Suprapubic skin (tissue), 3 donors: ENCODE measurements at regions not wholly inside any gene's neighbourhood (a gene's known extent, or its start where the extent isn't known, plus 50 kb on each side); places are given as distances from the start of the nearest gene placed in this dataset.

ENCODE experiments used
- CTCF ChIP-seq, 2 donors: fragments of 200-600 bp in 1 of 2; fragments of 450-650 bp in 1 of 2; sonication (generic) in 1 of 2; IDR thresholded peaks; one replicate each; pipeline ENCODE4 v1.5.1; 2016 to 2019; ENCODE audit warnings: antibody characterized with exemption in 2 of 2, mild to moderate bottlenecking in 1 of 2, moderate library complexity in 1 of 2
- EP300 ChIP-seq: sonication (generic); formaldehyde crosslinking; IDR thresholded peaks from one replicate; pipeline ENCODE4 v1.6.1; 2017; ENCODE audit warnings: antibody characterized with exemption
- POLR2A ChIP-seq, 2 donors: fragments of 450-650 bp; IDR thresholded peaks; one replicate each; pipeline ENCODE4 v1.6.1; 2017; ENCODE audit warnings: antibody characterized with exemption in 2 of 2, mild to moderate bottlenecking in 2 of 2, moderate library complexity in 2 of 2

DNA sequence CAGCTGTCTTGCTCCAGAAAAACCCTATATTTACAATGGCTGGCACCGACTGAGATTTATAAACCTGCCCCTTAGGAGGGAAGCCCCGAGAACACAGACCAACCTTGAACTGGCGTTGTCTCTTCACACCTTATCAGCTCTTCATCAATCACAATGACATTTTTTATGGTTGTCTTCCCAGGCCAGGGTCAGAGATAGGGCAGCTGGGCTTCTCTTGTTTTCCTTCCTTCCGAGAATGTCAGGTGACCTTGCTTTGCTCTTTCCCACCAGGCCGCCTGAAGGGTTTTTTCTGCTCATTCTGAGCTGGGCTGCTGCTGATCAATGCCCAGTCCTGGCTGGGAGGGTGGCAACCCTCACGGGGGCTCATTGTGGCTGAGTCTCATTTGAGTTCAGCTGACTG, 619.1 kb downstream of the CCDC171 start:
- TF ChIP-seq CTCF (IDR thresholded peaks at IDR 0.05) (no peak), POLR2A (IDR thresholded peaks at IDR 0.05) (no peak), EP300 (no peak)
